B cell (primary cell): ENCODE measurements at regions not wholly inside any gene's neighbourhood (a gene's known extent, or its start where the extent isn't known, plus 50 kb on each side); places are given as distances from the start of the nearest gene placed in this dataset.

Experiments used
- EZH2 ChIP-seq: IDR thresholded peaks from 2 replicates; pipeline ENCODE4 v1.6.1; 2012; ENCODE audit warnings: borderline replicate concordance, low read depth, mild to moderate bottlenecking, moderate library complexity, low read length; ENCODE audit not compliant: insufficient read depth, poor library complexity, severe bottlenecking
- TF ChIP-seq, protein P1 (sequence below): fragments of 200-600 bp; IDR thresholded peaks from one replicate; pipeline ENCODE4 v1.8.0; 2022; ENCODE audit warnings: antibody characterized with exemption, mild to moderate bottlenecking

DNA sequence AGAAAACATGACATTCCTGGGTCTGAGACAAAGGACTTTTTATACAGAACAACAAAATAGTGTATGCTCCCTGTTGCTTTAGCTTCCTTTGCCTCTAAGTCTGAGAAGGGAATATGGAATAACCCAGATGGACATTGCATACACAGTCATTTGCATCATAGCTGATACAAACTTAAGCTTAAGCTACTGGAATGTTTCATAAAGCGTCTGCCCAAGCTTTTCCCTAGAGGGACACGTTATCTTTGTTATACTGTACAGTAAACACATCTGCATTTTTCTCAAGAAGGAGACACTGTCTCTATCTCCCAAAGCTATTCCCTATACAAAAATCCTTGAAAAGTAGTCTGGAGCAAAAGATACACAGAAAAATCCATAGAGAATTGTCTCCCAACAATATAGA is 775.0 kb downstream of the DIPK2A start:
- TF ChIP-seq, protein P1, sequence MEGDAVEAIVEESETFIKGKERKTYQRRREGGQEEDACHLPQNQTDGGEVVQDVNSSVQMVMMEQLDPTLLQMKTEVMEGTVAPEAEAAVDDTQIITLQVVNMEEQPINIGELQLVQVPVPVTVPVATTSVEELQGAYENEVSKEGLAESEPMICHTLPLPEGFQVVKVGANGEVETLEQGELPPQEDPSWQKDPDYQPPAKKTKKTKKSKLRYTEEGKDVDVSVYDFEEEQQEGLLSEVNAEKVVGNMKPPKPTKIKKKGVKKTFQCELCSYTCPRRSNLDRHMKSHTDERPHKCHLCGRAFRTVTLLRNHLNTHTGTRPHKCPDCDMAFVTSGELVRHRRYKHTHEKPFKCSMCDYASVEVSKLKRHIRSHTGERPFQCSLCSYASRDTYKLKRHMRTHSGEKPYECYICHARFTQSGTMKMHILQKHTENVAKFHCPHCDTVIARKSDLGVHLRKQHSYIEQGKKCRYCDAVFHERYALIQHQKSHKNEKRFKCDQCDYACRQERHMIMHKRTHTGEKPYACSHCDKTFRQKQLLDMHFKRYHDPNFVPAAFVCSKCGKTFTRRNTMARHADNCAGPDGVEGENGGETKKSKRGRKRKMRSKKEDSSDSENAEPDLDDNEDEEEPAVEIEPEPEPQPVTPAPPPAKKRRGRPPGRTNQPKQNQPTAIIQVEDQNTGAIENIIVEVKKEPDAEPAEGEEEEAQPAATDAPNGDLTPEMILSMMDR: no peak
- TF ChIP-seq EZH2: no peak
